Nephron (organoid): ENCODE measurements at regions not wholly inside any gene's neighbourhood (a gene's known extent, or its start where the extent isn't known, plus 50 kb on each side); places are given as distances from the start of the nearest gene placed in this dataset.
A peak's percentile ranks its signal among the peaks of the same experiment; 100 is the strongest.

Experiments used
- H3K27ac Mint-ChIP-seq, 3 experiments: 2 replicates each; pipeline ENCODE4 v1.8.0; 2020; ENCODE audit warnings: mixed read lengths in 3 of 3, mild to moderate bottlenecking in 2 of 3, moderate library complexity in 1 of 3
- H3K27me3 Mint-ChIP-seq: 2 replicates; pipeline ENCODE4 v1.8.0; 2021; ENCODE audit warnings: low read depth, mild to moderate bottlenecking, moderate library complexity, mixed read lengths
- H3K36me3 Mint-ChIP-seq: 2 replicates; pipeline ENCODE4 v1.8.0; 2020; ENCODE audit warnings: low read depth, mixed read lengths
- H3K4me1 Mint-ChIP-seq: 2 replicates; pipeline ENCODE4 v1.8.0; 2020; ENCODE audit warnings: mixed read lengths
- H3K4me3 Mint-ChIP-seq, 3 experiments: 2 replicates each; pipeline ENCODE4 v1.8.0; 2020; ENCODE audit warnings: mild to moderate bottlenecking in 3 of 3, mixed read lengths in 3 of 3, moderate library complexity in 2 of 3
- H3K9me3 Mint-ChIP-seq: 2 replicates; pipeline ENCODE4 v1.8.0; 2020; ENCODE audit warnings: mixed read lengths
- CTCF ChIP-seq, 3 experiments: fragments of 200-600 bp; sonication (generic); IDR thresholded peaks; one replicate each; pipeline ENCODE4 v1.5.0; 2021; ENCODE audit warnings: antibody characterized with exemption in 3 of 3; ENCODE audit not compliant: unreplicated experiment in 3 of 3

GRCh38 chr1:94305704-94306103, 68.3 kb upstream of the ARHGAP29 start:
- peaks cover 15% of the 10 kb centered on the region for H3K4me1 Mint-ChIP-seq
- no peak for TF ChIP-seq CTCF (IDR thresholded peaks at IDR 0.05; ENCODE audit: unreplicated experiment in 3 of 3)

GRCh38 chr1:94304553-94304952, 67.2 kb upstream of the ARHGAP29 start:
- Mint-ChIP-seq H3K27me3 (peaks cover 1% of the 10 kb centered on the region), H3K4me3 (no peak overlapping the region), H3K9me3 (no peaks in the 10 kb centered on the region), H3K27ac (no peak overlapping the region), H3K36me3 (no peaks in the 10 kb centered on the region), H3K4me1 (peaks cover 25% of the 10 kb centered on the region)
- TF ChIP-seq CTCF (IDR thresholded peaks at IDR 0.05; ENCODE audit: unreplicated experiment in 3 of 3), result no peak

More at GRCh38 chr1:94305704-94306103, 68.3 kb upstream of the ARHGAP29 start:
- Mint-ChIP-seq H3K4me3 (no peak overlapping the region), H3K27me3 (no peaks in the 10 kb centered on the region), H3K36me3 (no peaks in the 10 kb centered on the region), H3K9me3 (no peaks in the 10 kb centered on the region), H3K27ac (peak overlapping the region in 2 of 3 experiments; percentile 4 to 6)

- Mint-ChIP-seq H3K4me1 (peaks cover 25% of the 10 kb centered on the region), H3K27ac (no peak overlapping the region), H3K4me3 (no peak overlapping the region), H3K9me3 (no peaks in the 10 kb centered on the region), H3K27me3 (peaks cover 3% of the 10 kb centered on the region), H3K36me3 (no peaks in the 10 kb centered on the region)
- no peak for TF ChIP-seq CTCF (IDR thresholded peaks at IDR 0.05; ENCODE audit: unreplicated experiment in 3 of 3)
These were observed 65.6 kb upstream of the ARHGAP29 start for GRCh38 chr1:94303005-94303404.

GRCh38 chr1:94302497-94302896, 65.1 kb upstream of the ARHGAP29 start:
- Mint-ChIP-seq H3K4me1 (peaks cover 25% of the 10 kb centered on the region), H3K9me3 (no peaks in the 10 kb centered on the region), H3K27ac (no peak overlapping the region), H3K27me3 (peaks cover 3% of the 10 kb centered on the region), H3K36me3 (no peaks in the 10 kb centered on the region), H3K4me3 (no peak overlapping the region)
- TF ChIP-seq CTCF (IDR thresholded peaks at IDR 0.05; ENCODE audit: unreplicated experiment in 3 of 3), result no peak

GRCh38 chr1:94301186-94301585, 63.8 kb upstream of the ARHGAP29 start:
- H3K27me3 Mint-ChIP-seq, result peaks cover 3% of the 10 kb centered on the region
- H3K27ac Mint-ChIP-seq, result no peak overlapping the region
- TF ChIP-seq CTCF (IDR thresholded peaks at IDR 0.05; ENCODE audit: unreplicated experiment in 3 of 3), result no peak

GRCh38 chr1:94300731-94301130, 63.3 kb upstream of the ARHGAP29 start:
- no peaks in the 10 kb centered on the region for H3K36me3 Mint-ChIP-seq
- H3K27ac Mint-ChIP-seq, result peak overlapping the region in 1 of 3 experiments; percentile 48
- TF ChIP-seq CTCF (IDR thresholded peaks at IDR 0.05; ENCODE audit: unreplicated experiment in 3 of 3), result no peak
- peaks cover 3% of the 10 kb centered on the region for H3K27me3 Mint-ChIP-seq
- H3K4me3 Mint-ChIP-seq, result no peak overlapping the region
- H3K9me3 Mint-ChIP-seq, result no peaks in the 10 kb centered on the region
- H3K4me1 Mint-ChIP-seq, result peaks cover 17% of the 10 kb centered on the region

More at GRCh38 chr1:94301186-94301585, 63.8 kb upstream of the ARHGAP29 start:
- Mint-ChIP-seq H3K36me3 (no peaks in the 10 kb centered on the region), H3K4me3 (no peak overlapping the region), H3K9me3 (no peaks in the 10 kb centered on the region), H3K4me1 (peaks cover 21% of the 10 kb centered on the region)
